SU-DHL-6 (cell line): ENCODE measurements at regions not wholly inside any gene's neighbourhood (a gene's known extent, or its start where the extent isn't known, plus 50 kb on each side); places are given as distances from the start of the nearest gene placed in this dataset.

Experiments used
- H2AFZ ChIP-seq: fragments of 200-600 bp; sonication (generic); 2 replicates; pipeline ENCODE4 v1.6.1; 2014; ENCODE audit warnings: low read depth, mild to moderate bottlenecking, moderate library complexity, mixed read lengths, antibody characterized with exemption, low read length; ENCODE audit not compliant: severe bottlenecking
- H3F3A ChIP-seq: fragments of 200-600 bp; shearing (Covaris generic); 2 replicates; pipeline ENCODE4 v1.6.0; 2016; ENCODE audit warnings: antibody characterized with exemption, mild to moderate bottlenecking; ENCODE audit not compliant: insufficient read depth
- H3K27ac ChIP-seq: fragments of 200-600 bp; sonication (generic); 2 replicates; pipeline ENCODE4 v1.5.1; 2016; ENCODE audit warnings: low read depth, mild to moderate bottlenecking, low read length, moderate library complexity, mixed read lengths
- H3K27me3 ChIP-seq: fragments of 200-600 bp; sonication (generic), shearing (Covaris generic); 2 replicates; pipeline ENCODE4 v1.6.0; 2014; ENCODE audit warnings: mild to moderate bottlenecking, low read length
- H3K36me3 ChIP-seq: fragments of 200-600 bp; sonication (generic); 2 replicates; pipeline ENCODE4 v1.6.1; 2014; ENCODE audit warnings: mild to moderate bottlenecking, low read length, mixed read lengths
- H3K4me2 ChIP-seq: fragments of 300-600, 200-600 bp; shearing (Covaris generic), sonication (generic); 2 replicates; pipeline ENCODE4 v1.6.0; 2014; ENCODE audit warnings: low read length, low read depth, mild to moderate bottlenecking; ENCODE audit not compliant: poor library complexity, severe bottlenecking
- H3K4me3 ChIP-seq: fragments of 200-600 bp; sonication (generic); 2 replicates; pipeline ENCODE4 v1.5.1; 2014; ENCODE audit warnings: antibody characterized with exemption, low read length, mild to moderate bottlenecking, mixed read lengths; ENCODE audit not compliant: insufficient read depth, poor library complexity, severe bottlenecking
- H3K79me2 ChIP-seq: fragments of 200-600 bp; sonication (generic); 2 replicates; pipeline ENCODE4 v1.6.1; 2014; ENCODE audit warnings: mild to moderate bottlenecking, low read length, moderate library complexity; ENCODE audit not compliant: insufficient read depth
- H3K9ac ChIP-seq: fragments of 200-600 bp; sonication (generic); 2 replicates; pipeline ENCODE4 v1.7.0; 2014; ENCODE audit warnings: mild to moderate bottlenecking, low read length
- H3K9me2 ChIP-seq: fragments of 200-600 bp; sonication (generic); replicated peaks from 2 replicates; pipeline ENCODE4 v1.6.1; 2014; ENCODE audit warnings: low read length; ENCODE audit not compliant: insufficient read depth
- H3K9me3 ChIP-seq: fragments of 200-600 bp; sonication (generic); 2 replicates; pipeline ENCODE4 v1.6.1; 2014; ENCODE audit warnings: low read length, mixed read lengths; ENCODE audit not compliant: insufficient read depth
- H4K20me1 ChIP-seq: fragments of 200-600 bp; sonication (generic); 2 replicates; pipeline ENCODE4 v1.6.1; 2014; ENCODE audit warnings: low read depth, mild to moderate bottlenecking, antibody characterized with exemption, low read length, moderate library complexity, mixed read lengths
- CTCF ChIP-seq: fragments of 200-600 bp; sonication (generic); IDR thresholded peaks from one replicate; pipeline ENCODE4 v1.5.1; 2017; ENCODE audit warnings: antibody characterized with exemption, mild to moderate bottlenecking, low read length, moderate library complexity; ENCODE audit not compliant: insufficient read depth, poor library complexity, severe bottlenecking
- EZH2phosphoT487 ChIP-seq: fragments of 200-600 bp; sonication (generic), shearing (Covaris generic); conservative IDR thresholded peaks from 2 replicates; pipeline ENCODE4 v1.6.1; 2018; ENCODE audit warnings: mild to moderate bottlenecking, antibody characterized with exemption, low read length, moderate library complexity, mixed read lengths

GRCh38 chr13:73934771-73935170, 199.4 kb downstream of the KLF12 start:
- no peaks in the 10 kb centered on the region for H3K9me3 ChIP-seq
- no peaks in the 10 kb centered on the region for H3K27me3 ChIP-seq
- no peaks in the 10 kb centered on the region for H4K20me1 ChIP-seq
- no peak overlapping the region for H3K9ac ChIP-seq
- H3K36me3 ChIP-seq: no peaks in the 10 kb centered on the region
- no peak overlapping the region for H3K4me2 ChIP-seq
- TF ChIP-seq EZH2phosphoT487: no peak
- TF ChIP-seq CTCF: no peak
- H3K9me2 ChIP-seq: no peaks in the 10 kb centered on the region
- H2AFZ ChIP-seq: no peak overlapping the region
- H3K4me3 ChIP-seq: no peak overlapping the region
- H3F3A ChIP-seq: no peaks in the 10 kb centered on the region
- no peak overlapping the region for H3K27ac ChIP-seq
- H3K79me2 ChIP-seq: no peaks in the 10 kb centered on the region

DNA sequence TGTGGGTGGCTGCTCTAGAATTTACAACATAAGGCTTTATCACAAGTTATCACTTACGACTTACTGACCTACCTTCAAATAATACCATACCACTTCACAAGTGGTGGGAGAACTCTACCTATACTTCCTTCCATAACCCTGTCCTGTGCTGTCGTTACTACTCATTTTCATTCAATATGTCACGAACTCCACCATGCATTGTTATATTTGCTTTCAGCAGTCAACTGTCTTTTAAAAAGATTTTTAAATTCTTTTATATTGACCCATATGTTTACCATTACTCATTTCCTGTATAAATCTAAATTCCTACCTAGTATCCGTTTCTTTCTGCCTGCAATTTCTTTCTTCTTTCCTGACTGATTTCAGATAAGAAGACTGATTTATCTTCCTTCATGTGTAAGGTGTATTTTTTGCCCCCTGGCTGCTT, 200.0 kb downstream of the KLF12 start:
- no peak overlapping the region for H2AFZ ChIP-seq
- no peak for TF ChIP-seq CTCF
- no peak for TF ChIP-seq EZH2phosphoT487
- H3F3A ChIP-seq: no peaks in the 10 kb centered on the region
- H3K36me3 ChIP-seq: no peaks in the 10 kb centered on the region
- H4K20me1 ChIP-seq: no peaks in the 10 kb centered on the region
- no peak overlapping the region for H3K4me3 ChIP-seq
- no peaks in the 10 kb centered on the region for H3K79me2 ChIP-seq
- no peaks in the 10 kb centered on the region for H3K9me3 ChIP-seq
- H3K9me2 ChIP-seq: no peaks in the 10 kb centered on the region
- no peak overlapping the region for H3K4me2 ChIP-seq
- no peaks in the 10 kb centered on the region for H3K27me3 ChIP-seq
- H3K27ac ChIP-seq: no peak overlapping the region
- no peak overlapping the region for H3K9ac ChIP-seq

- no peak overlapping the region for H3K4me3 ChIP-seq
- no peak for TF ChIP-seq CTCF
- TF ChIP-seq EZH2phosphoT487: no peak
- H3K4me2 ChIP-seq: no peak overlapping the region
- H3K27ac ChIP-seq: no peak overlapping the region
- H3K36me3 ChIP-seq: no peaks in the 10 kb centered on the region
- no peaks in the 10 kb centered on the region for H3K9me2 ChIP-seq
- no peaks in the 10 kb centered on the region for H3F3A ChIP-seq
- no peaks in the 10 kb centered on the region for H3K27me3 ChIP-seq
- H2AFZ ChIP-seq: no peak overlapping the region
- no peaks in the 10 kb centered on the region for H3K9me3 ChIP-seq
- no peaks in the 10 kb centered on the region for H3K79me2 ChIP-seq
- no peaks in the 10 kb centered on the region for H4K20me1 ChIP-seq
- no peak overlapping the region for H3K9ac ChIP-seq
Measured at GRCh38 chr13:73933795-73934194, 200.4 kb downstream of the KLF12 start.
